ENCODE measurements at regions not wholly inside any gene's neighbourhood (a gene's known extent, or its start where the extent isn't known, plus 50 kb on each side); places are given as distances from the start of the nearest gene placed in this dataset.

DNA sequence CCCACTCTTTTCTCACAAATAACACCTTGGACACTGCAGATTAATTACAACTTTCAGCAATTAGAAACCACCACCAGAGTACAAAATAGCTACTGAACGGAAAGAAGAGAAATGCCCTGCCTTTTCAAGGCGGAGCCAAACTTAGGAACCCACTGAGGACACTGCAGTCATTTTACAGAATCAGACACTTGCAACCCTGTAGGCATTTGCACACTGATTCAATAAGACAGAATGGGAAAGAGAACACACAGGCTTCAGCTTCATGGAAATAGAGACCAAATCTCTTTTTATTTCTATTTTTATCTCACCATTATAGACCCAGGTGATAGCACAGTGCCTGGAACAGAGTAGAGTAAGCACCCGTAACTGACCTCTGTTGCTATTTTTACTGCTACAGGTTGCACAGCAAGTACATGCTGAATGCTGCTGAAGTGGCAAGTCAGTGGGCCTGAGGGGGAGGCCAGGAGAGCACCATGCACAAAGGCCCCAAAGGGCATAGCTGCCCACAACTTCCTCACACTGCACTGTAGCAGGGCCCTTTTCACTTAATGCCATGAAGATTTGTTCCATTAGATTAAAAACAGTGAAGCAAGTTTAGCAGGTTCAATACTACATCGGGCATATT lies 50.7 kb upstream of the EDARADD start:
- Histone ChIP-seq H3K36me3 (ENCODE audit: control insufficient read depth in 2 of 3, insufficient read depth in 3 of 3, low read length in 3 of 3) (no peaks in the 10 kb centered on the region), H3K9me3 (ENCODE audit: control insufficient read depth in 2 of 3, insufficient read depth in 1 of 3, low read length in 3 of 3) (no peaks in the 10 kb centered on the region), H3K4me3 (ENCODE audit: low read length in 3 of 3) (no peak overlapping the region), H3K27ac (ENCODE audit: low read depth in 2 of 2, low read length in 2 of 2) (no peak overlapping the region), H3K4me1 (ENCODE audit: control insufficient read depth in 2 of 3, insufficient read depth in 2 of 3, low read depth in 1 of 3, low read length in 3 of 3) (no peaks in the 10 kb centered on the region), H3K27me3 (ENCODE audit: control insufficient read depth, insufficient read depth, low read length) (no peaks in the 10 kb centered on the region), H3K9ac (ENCODE audit: low read length in 3 of 3) (no peak overlapping the region)
- DNase-seq: no peak
- FAIRE-seq: no peak
- intact Hi-C loops (cut with DNase I): no loop called here
- TF ChIP-seq, protein P1, sequence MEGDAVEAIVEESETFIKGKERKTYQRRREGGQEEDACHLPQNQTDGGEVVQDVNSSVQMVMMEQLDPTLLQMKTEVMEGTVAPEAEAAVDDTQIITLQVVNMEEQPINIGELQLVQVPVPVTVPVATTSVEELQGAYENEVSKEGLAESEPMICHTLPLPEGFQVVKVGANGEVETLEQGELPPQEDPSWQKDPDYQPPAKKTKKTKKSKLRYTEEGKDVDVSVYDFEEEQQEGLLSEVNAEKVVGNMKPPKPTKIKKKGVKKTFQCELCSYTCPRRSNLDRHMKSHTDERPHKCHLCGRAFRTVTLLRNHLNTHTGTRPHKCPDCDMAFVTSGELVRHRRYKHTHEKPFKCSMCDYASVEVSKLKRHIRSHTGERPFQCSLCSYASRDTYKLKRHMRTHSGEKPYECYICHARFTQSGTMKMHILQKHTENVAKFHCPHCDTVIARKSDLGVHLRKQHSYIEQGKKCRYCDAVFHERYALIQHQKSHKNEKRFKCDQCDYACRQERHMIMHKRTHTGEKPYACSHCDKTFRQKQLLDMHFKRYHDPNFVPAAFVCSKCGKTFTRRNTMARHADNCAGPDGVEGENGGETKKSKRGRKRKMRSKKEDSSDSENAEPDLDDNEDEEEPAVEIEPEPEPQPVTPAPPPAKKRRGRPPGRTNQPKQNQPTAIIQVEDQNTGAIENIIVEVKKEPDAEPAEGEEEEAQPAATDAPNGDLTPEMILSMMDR (IDR thresholded peaks at IDR 0.05; ENCODE audit: borderline replicate concordance, extremely low read depth, insufficient read depth): no peak

DNA sequence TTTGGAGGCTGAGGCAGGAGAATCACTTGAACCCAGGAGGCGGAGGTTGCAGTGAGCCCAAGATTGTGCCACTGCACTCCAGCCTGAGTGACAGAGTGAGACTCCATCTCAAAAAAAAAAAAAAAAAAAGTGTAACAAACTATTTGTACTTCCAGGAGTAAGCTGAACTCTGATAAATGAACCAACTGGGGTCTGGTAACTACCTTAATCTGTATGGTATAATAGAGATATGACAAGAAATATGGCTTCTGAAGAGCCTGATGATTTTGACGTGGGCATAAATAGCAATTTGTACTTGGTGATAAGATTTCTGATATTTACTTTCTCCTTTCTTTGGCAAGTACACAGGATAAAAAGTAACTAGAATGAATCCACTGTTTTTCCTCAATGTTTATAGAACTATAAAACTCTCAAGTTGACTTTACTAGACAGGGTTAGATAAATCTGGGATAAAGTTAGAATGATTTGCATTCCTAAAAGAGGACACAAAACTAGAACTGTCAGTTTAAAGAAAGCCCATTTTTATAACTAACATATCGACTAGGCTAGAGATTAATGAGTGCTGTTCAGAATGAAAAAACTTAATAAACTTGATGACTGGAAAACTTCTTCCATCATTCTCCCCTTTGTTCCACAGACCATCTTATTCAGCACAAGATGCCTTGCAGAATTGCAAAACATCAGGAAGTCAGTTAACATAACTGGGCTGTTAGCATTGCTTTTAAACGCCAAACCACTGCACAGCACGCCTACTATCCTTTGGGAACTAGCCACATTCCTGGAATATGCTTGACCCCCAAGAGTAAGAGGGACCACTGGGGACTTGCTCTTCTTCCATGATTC lies 51.5 kb upstream of the EDARADD start:
- no peaks in the 10 kb centered on the region for H3K4me1 ChIP-seq (ENCODE audit: control insufficient read depth in 2 of 3, insufficient read depth in 2 of 3, low read depth in 1 of 3, low read length in 3 of 3)
- intact Hi-C loops (cut with DNase I): no loop called here
- no peak overlapping the region for H3K27ac ChIP-seq (ENCODE audit: low read depth in 2 of 2, low read length in 2 of 2)
- DNase-seq (peak in 1 of 5 donors; percentile 30), FAIRE-seq (no peak)
- no peak overlapping the region for H3K4me3 ChIP-seq (ENCODE audit: low read length in 3 of 3)
- H3K27me3 ChIP-seq (ENCODE audit: control insufficient read depth, insufficient read depth, low read length): no peaks in the 10 kb centered on the region
- H3K9ac ChIP-seq (ENCODE audit: low read length in 3 of 3): no peak overlapping the region
- H3K36me3 ChIP-seq (ENCODE audit: control insufficient read depth in 2 of 3, insufficient read depth in 3 of 3, low read length in 3 of 3): no peaks in the 10 kb centered on the region
- no peaks in the 10 kb centered on the region for H3K9me3 ChIP-seq (ENCODE audit: control insufficient read depth in 2 of 3, insufficient read depth in 1 of 3, low read length in 3 of 3)
- TF ChIP-seq, protein P1 (IDR thresholded peaks at IDR 0.05; ENCODE audit: borderline replicate concordance, extremely low read depth, insufficient read depth): no peak

DNA sequence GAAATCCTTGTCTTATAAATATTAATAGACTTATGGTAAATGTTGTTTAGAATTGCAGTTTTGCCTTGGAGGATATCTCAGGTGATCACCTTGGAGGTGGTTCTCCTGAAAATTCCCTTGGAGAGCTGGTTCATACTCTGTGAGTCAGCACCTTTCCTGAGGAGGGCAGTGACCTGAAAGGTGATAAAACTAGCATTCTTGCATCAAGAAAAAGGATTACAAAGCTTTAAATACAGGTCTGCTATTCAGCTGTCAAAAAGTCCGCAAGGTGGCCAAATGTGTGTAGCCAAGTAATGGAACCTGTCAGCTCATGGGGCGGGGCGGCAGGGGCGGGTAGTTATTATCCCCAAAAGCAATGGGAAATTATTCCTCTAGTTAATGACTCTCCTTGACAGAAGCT lies 52.8 kb upstream of the EDARADD start:
- H3K27me3 ChIP-seq (ENCODE audit: control insufficient read depth, insufficient read depth, low read length): no peaks in the 10 kb centered on the region
- TF ChIP-seq, protein P1 (IDR thresholded peaks at IDR 0.05; ENCODE audit: borderline replicate concordance, extremely low read depth, insufficient read depth): no peak
- H3K27ac ChIP-seq (ENCODE audit: low read depth in 2 of 2, low read length in 2 of 2): no peak overlapping the region
- FAIRE-seq (no peak), DNase-seq (no peak)
- H3K36me3 ChIP-seq (ENCODE audit: control insufficient read depth in 2 of 3, insufficient read depth in 3 of 3, low read length in 3 of 3): no peaks in the 10 kb centered on the region
- H3K4me3 ChIP-seq (ENCODE audit: low read length in 3 of 3): no peak overlapping the region
- H3K9ac ChIP-seq (ENCODE audit: low read length in 3 of 3): no peak overlapping the region
- intact Hi-C loops (cut with DNase I): no loop called here
- no peaks in the 10 kb centered on the region for H3K4me1 ChIP-seq (ENCODE audit: control insufficient read depth in 2 of 3, insufficient read depth in 2 of 3, low read depth in 1 of 3, low read length in 3 of 3)
- H3K9me3 ChIP-seq (ENCODE audit: control insufficient read depth in 2 of 3, insufficient read depth in 1 of 3, low read length in 3 of 3): no peaks in the 10 kb centered on the region

All from kidney (tissue), 13 donors.